ENCODE measurements at regions not wholly inside any gene's neighbourhood (a gene's known extent, or its start where the extent isn't known, plus 50 kb on each side); places are given as distances from the start of the nearest gene placed in this dataset.

- Histone ChIP-seq H2AFZ (ENCODE audit: low read depth, low read length, severe bottlenecking) (no peak overlapping the region), H3K4me2 (ENCODE audit: low read depth, low read length, poor library complexity, severe bottlenecking) (no peak overlapping the region), H4K20me1 (ENCODE audit: low read depth, low read length) (no peaks in the 10 kb centered on the region), H3K36me3 (ENCODE audit: low read length) (no peaks in the 10 kb centered on the region), H3K4me3 (ENCODE audit: insufficient read depth, low read length, poor library complexity, severe bottlenecking) (no peak overlapping the region), H3K9me2 (replicated peaks; ENCODE audit: insufficient read depth, low read length) (no peaks in the 10 kb centered on the region), H3K27ac (ENCODE audit: low read depth, low read length) (no peak overlapping the region), H3F3A (ENCODE audit: insufficient read depth) (no peaks in the 10 kb centered on the region), H3K79me2 (ENCODE audit: insufficient read depth, low read length) (no peaks in the 10 kb centered on the region), H3K9me3 (ENCODE audit: insufficient read depth, low read length) (no peaks in the 10 kb centered on the region), H3K9ac (ENCODE audit: low read length) (no peak overlapping the region), H3K27me3 (ENCODE audit: low read length) (no peaks in the 10 kb centered on the region)
- TF ChIP-seq CTCF (IDR thresholded peaks at IDR 0.05; ENCODE audit: insufficient read depth, low read length, poor library complexity, severe bottlenecking) (no peak), EZH2phosphoT487 (conservative IDR thresholded peaks at IDR 0.05; ENCODE audit: low read length) (no peak)
These were observed 1077.3 kb upstream of the PCDH10 start for GRCh38 chr4:132071815-132072214.

- Histone ChIP-seq H3K9ac (ENCODE audit: low read length) (no peak overlapping the region), H3K4me3 (ENCODE audit: insufficient read depth, low read length, poor library complexity, severe bottlenecking) (no peak overlapping the region), H3F3A (ENCODE audit: insufficient read depth) (no peaks in the 10 kb centered on the region), H3K36me3 (ENCODE audit: low read length) (no peaks in the 10 kb centered on the region), H4K20me1 (ENCODE audit: low read depth, low read length) (no peaks in the 10 kb centered on the region), H2AFZ (ENCODE audit: low read depth, low read length, severe bottlenecking) (no peak overlapping the region), H3K4me2 (ENCODE audit: low read depth, low read length, poor library complexity, severe bottlenecking) (no peak overlapping the region), H3K79me2 (ENCODE audit: insufficient read depth, low read length) (no peaks in the 10 kb centered on the region), H3K27me3 (ENCODE audit: low read length) (no peaks in the 10 kb centered on the region), H3K9me3 (ENCODE audit: insufficient read depth, low read length) (no peaks in the 10 kb centered on the region), H3K27ac (ENCODE audit: low read depth, low read length) (no peak overlapping the region), H3K9me2 (replicated peaks; ENCODE audit: insufficient read depth, low read length) (no peaks in the 10 kb centered on the region)
- no peak for TF ChIP-seq CTCF (IDR thresholded peaks at IDR 0.05; ENCODE audit: insufficient read depth, low read length, poor library complexity, severe bottlenecking)
These were observed 1072.3 kb upstream of the PCDH10 start for GRCh38 chr4:132076829-132077228.

GRCh38 chr4:132085105-132085504 lies 1064.0 kb upstream of the PCDH10 start:
- Histone ChIP-seq H3F3A (ENCODE audit: insufficient read depth) (no peaks in the 10 kb centered on the region), H3K9me3 (ENCODE audit: insufficient read depth, low read length) (no peaks in the 10 kb centered on the region), H3K4me2 (ENCODE audit: low read depth, low read length, poor library complexity, severe bottlenecking) (no peak overlapping the region), H3K36me3 (ENCODE audit: low read length) (no peaks in the 10 kb centered on the region), H3K27me3 (ENCODE audit: low read length) (no peaks in the 10 kb centered on the region), H3K79me2 (ENCODE audit: insufficient read depth, low read length) (no peaks in the 10 kb centered on the region), H3K4me3 (ENCODE audit: insufficient read depth, low read length, poor library complexity, severe bottlenecking) (no peak overlapping the region), H4K20me1 (ENCODE audit: low read depth, low read length) (no peaks in the 10 kb centered on the region), H3K9me2 (replicated peaks; ENCODE audit: insufficient read depth, low read length) (no peaks in the 10 kb centered on the region), H3K27ac (ENCODE audit: low read depth, low read length) (no peak overlapping the region), H2AFZ (ENCODE audit: low read depth, low read length, severe bottlenecking) (no peak overlapping the region), H3K9ac (ENCODE audit: low read length) (no peak overlapping the region)
- TF ChIP-seq EZH2phosphoT487 (conservative IDR thresholded peaks at IDR 0.05; ENCODE audit: low read length), result no peak
- no peak for TF ChIP-seq CTCF (IDR thresholded peaks at IDR 0.05; ENCODE audit: insufficient read depth, low read length, poor library complexity, severe bottlenecking)

GRCh38 chr4:132094017-132094416 lies 1055.1 kb upstream of the PCDH10 start:
- H3K4me3 ChIP-seq (ENCODE audit: insufficient read depth, low read length, poor library complexity, severe bottlenecking), result no peak overlapping the region
- no peaks in the 10 kb centered on the region for H3K9me3 ChIP-seq (ENCODE audit: insufficient read depth, low read length)
- no peak for TF ChIP-seq EZH2phosphoT487 (conservative IDR thresholded peaks at IDR 0.05; ENCODE audit: low read length)
- TF ChIP-seq CTCF (IDR thresholded peaks at IDR 0.05; ENCODE audit: insufficient read depth, low read length, poor library complexity, severe bottlenecking), result no peak
- H3K9me2 ChIP-seq (replicated peaks; ENCODE audit: insufficient read depth, low read length), result no peaks in the 10 kb centered on the region
- no peaks in the 10 kb centered on the region for H4K20me1 ChIP-seq (ENCODE audit: low read depth, low read length)
- peak overlapping the region; percentile 34 for H2AFZ ChIP-seq (ENCODE audit: low read depth, low read length, severe bottlenecking)
- H3K36me3 ChIP-seq (ENCODE audit: low read length), result no peaks in the 10 kb centered on the region
- no peak overlapping the region for H3K9ac ChIP-seq (ENCODE audit: low read length)
- no peak overlapping the region for H3K27ac ChIP-seq (ENCODE audit: low read depth, low read length)
- H3K27me3 ChIP-seq (ENCODE audit: low read length), result no peaks in the 10 kb centered on the region
- H3K4me2 ChIP-seq (ENCODE audit: low read depth, low read length, poor library complexity, severe bottlenecking), result no peak overlapping the region
- H3F3A ChIP-seq (ENCODE audit: insufficient read depth), result no peaks in the 10 kb centered on the region
- no peaks in the 10 kb centered on the region for H3K79me2 ChIP-seq (ENCODE audit: insufficient read depth, low read length)

All from SU-DHL-6 (cell line).